Umbilical cord (tissue), 1 donor: ENCODE measurements at regions not wholly inside any gene's neighbourhood (a gene's known extent, or its start where the extent isn't known, plus 50 kb on each side); places are given as distances from the start of the nearest gene placed in this dataset.
A peak's percentile ranks its signal among the peaks of the same experiment; 100 is the strongest.
"Not testable (repeated sequence)": the region's sequence is repeated elsewhere in the genome, so short reads cannot be mapped to it uniquely, and the experiment has no call there.

Experiments used
- DNase-seq: peaks from one replicate; pipeline ENCODE4 v3.0.0-alpha.2; 2015; ENCODE audit warnings: low spot score

DNA sequence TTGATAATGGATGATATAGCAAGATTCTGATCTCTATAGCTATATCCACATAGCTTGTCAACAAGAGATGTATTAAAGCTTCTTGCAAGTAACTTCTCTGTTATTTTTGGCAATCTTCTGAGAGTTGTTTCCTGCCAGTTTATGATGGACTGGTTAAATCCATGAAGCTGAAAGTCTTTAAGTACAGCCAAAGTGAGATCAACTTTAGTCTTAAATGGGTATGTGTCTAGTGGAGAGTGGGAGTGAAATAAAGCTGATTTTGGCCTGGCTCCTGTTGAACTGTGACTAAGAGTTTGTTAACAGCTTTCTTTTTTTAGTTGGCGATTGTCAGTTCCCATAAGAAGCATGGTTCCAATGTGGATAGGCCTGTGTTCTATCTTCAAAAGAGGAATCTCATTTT lies 350.9 kb upstream of the PCSK5 start:
- DNase-seq, result peak; percentile 88

DNA sequence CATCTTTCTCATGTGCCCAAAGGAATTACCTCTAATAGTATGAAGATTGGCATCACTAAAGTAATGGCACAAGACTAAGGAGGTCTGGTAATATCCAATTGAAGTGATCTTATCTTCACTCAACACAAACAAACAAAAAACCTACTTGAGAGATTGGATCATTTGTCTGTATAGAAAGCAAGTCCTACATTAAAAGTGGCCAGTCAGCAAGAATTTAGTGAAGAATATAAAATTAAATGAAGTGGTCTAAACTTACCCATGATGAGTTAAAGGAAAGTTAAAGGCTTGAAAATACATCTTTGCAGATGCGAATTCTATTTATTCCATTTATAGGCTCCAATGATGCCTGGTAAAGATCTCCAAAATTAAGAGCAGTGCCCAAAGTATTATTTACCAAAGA lies 350.3 kb upstream of the PCSK5 start:
- DNase-seq, result no peak

DNA sequence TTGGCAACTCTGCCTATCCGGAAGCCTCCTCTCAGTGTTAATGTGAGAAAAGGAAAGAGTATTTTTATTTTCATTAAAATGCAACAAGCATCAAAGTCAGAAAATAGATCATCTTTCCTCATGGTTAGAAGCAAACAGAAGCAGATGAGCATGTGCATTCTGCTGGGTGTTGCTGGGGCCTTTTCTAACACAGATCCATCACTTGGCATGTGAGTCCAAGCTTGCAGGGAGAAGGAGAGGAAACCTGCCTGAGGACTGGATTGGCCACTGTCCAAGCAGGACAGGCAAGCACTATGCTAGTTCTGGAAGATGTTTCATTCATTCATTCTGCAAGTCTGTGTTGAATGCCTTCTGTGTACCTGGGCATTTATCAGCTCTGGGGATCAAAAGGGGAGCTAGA lies 348.7 kb upstream of the PCSK5 start:
- no peak for DNase-seq

DNA sequence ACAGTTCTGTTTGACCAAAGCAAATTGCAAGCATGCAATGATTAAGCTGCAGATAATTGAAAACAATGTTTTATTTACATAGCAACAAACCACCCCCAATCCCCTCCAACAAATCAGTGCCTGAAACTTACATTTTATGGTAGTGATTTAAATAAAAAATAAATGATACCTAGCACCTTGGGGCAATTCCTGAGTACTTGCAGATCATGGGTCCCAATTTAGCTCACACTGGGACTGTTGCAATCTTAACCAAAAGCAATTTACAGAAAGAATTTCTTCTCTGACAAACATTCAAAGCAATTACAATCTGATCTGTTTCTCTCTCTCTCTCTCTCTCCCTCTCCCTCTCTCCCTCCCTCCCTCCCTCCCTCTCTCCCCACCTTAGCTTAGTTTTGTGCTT lies 345.7 kb upstream of the PCSK5 start:
- no peak for DNase-seq

DNA sequence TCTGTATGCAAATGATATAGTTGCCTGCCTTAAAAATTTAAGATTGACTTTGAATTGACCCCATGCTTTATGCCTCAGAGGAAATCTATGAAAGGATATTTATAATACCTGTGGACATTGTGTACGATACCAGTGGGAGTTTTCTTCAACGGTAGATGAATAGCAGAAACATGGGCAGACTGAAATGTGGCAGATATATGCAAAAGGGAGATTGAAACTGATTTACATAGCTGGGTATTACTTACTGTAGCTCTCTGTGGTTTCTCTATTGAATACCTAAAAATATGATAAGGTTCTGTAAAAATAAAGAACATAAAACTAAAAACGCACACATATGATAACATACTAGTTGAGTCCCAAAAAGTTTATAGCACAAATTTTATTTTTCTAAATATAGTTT lies 345.2 kb upstream of the PCSK5 start:
- DNase-seq, result no peak

DNA sequence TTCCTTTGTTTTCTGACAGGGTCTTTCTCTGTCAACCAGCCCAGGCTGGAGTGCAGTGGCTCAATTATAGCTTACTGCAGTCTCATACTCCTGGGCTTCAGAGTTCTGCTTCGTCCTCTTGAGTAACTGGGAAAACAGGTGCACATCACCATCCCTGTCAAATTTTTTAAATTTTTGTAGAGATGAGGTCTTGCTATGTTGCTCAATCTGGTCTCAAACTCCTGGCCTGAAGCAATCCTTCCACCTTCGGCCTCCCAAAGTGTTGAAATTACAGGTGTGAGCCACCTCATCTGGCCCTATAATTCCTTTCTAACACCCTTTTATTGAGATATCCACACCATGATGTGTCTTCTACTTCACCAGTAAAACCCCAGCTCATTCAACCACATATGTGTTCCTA lies 341.6 kb upstream of the PCSK5 start:
- no peak for DNase-seq

DNA sequence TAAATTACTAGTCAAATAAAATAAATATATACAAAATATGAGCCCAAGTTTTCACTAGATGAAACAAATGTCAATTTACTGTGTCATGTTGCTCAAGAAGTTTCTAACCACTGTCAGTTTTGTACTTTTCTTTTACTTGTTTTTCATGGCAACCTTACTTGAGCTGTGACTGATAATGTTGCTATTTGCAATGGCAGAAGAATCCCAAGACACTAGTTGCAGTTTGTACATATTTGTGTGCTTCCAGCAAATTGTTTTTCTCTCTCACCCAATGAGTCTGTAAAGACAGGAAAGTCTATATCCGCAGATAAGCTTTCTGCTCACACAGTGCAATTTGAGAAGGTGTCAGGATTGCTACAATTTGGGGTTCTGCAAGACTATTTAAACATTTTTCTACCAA lies 338.6 kb upstream of the PCSK5 start:
- DNase-seq, result no peak

DNA sequence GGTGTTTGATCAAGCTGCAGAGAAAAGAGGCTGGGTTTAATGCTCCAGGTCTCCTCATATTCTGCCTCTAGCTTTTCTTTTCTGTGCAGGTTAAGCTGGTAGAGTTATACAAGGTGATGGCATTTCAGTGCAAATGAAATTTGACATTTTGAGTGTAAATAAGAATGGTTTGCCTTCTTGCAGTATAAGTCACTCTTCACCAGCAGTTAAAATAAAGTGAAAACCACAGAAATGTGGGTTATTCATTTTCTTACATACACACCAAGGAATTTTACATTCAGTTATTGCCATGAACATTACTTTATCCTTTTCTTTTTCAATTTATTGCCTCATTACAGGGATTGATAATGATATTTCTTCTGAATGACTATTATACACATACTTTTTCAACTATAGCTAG lies 337.5 kb upstream of the PCSK5 start:
- DNase-seq, result no peak

DNA sequence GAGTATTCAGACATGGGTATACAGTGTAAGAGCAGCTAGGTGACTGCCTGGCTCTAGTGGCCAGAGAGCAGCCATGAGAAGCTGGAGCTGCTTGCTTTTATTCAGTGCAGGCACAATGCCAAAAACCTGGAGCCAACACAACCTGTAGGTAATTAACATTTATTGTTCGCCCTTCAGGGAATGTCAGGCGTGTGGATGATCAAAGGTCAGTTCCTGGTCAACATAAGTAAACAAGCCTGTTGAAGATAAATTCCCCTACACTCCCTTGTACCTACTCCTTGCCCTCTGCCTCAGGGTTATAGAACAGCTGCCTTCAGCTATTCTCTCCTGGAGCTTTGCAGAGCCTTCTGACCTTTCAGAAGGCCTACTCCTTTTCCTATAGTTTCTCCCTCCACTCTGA lies 323.7 kb upstream of the PCSK5 start:
- not testable (repeated sequence) for DNase-seq

DNA sequence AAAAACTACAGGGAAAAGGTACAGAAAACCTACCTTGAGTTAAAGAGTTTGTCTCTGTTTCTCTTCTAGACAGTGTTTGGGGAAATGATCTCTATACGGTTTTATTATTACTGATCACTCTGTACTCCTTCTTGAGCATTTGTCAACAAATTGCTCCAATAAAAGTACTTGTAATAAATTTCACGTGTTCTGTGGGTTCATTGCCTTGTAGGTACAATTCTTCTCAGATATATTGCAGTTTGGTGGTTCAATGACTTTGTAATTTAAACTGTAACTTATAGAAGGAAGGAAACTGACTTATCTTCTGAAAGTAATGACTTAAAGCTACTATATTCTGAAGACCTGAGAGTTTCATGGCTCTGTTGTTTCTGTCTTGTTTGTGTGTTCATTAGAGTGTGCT lies 319.9 kb upstream of the PCSK5 start:
- no peak for DNase-seq

DNA sequence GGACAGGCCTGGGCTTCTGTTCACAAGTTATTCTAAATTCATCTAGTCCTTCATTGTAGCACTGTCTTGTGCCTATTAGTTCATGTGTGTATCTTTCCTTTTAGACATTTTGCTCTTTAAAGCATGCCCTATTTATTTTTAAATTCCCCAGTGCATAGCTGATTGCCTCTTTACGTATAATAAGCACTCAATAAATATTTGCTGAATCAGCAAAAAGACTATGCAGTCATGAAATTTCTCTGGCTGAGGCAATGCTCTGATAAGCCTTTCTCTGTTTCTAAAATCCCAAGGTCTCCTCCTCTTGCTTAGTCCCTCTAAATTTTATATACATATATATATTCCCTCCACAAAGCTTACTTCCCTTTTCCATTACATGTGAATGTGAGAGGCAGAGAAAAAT lies 315.9 kb upstream of the PCSK5 start:
- no peak for DNase-seq

DNA sequence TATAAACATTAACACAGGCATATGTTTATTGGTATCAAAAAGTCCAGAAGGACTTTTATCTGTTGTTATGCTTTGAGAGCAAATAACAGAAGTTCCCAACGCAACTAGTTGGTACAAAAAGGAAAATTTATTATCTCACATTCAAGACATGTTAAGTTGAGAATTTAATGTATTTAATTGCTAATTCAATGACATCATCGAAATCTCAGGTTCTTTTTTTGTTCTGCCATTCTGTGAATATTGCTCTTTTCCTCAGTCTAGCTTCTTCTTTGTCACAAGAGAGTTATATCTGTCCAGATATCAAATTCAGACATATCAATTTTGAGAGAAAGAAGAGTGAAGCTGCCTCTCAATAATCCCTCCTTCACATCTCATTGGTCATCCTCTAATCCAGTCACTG lies 307.6 kb upstream of the PCSK5 start:
- DNase-seq, result no peak

DNA sequence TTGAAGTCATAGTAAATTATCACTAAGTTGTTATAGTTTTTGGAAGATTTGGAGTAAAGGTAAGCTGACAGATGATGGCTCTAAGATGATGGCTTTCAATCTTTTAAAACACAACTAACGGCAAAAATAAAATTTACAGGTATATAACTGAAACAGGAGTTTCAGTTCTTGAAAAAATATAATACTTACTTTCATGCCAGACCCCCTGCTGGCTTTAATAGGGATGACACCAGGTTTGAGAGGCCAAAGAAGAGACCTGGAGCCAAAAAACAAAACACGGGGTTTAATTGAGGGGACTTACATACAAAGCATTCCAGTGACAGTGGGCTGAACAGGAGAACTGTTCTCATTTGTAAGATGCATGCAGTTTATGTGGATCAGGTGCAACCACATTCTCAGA lies 301.7 kb upstream of the PCSK5 start:
- DNase-seq, result no peak

DNA sequence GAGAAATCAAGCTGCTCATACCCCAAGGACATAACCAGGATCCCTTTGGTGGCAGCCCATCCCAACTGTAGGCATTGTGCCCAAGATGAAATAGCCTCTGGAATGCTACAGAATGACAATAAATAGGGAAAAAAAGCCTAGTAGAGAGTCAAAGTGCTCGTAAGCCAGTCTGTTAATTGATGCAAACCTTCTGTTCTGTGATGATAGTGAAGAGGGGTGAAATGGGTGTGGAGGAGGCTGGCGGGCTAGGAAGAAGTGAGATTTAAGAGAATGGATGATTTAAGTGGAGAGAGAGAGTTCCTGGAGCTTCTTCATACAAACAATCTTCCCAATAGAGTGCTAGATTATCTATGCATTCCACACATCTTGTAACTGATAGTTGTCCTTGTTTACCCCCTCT lies 301.0 kb upstream of the PCSK5 start:
- no peak for DNase-seq

DNA sequence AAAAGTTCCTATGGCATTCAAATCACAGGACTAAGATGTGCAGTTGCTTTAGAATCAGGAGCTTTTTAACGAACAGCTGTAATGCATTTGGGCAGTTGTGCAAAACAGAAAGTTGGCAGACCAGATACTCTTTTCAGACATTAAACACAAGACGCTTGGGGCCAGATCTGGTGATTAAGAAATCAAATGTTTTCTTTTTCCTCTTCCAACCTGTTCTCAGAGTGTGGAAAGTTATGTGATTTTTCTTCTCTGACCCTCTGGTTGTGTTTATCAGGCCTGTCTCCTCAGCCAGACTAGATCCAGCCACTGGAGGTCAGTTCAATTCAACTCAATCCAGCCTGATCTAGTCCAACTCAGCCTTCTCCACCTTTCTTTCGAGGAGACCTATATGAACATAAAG lies 298.5 kb upstream of the PCSK5 start:
- peak; percentile 50 for DNase-seq

DNA sequence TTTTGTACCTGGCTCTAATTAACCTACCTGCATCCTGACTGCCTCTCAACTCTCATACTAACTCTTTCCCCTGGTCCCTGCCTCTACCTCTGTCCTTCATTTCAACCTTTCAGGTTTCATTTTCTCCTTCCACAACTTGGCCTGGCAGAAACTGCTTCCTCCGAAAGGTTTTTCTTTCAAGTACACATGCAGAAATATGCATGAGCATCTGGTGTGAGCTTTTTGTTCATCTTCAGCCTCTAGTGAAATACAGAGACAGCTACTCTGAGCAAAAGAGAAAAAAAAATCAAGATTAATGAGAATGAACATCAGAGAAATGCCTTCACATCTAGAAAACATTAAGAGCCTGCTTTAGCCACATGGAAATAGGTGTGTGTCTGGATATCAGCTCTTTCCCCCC lies 297.9 kb upstream of the PCSK5 start:
- DNase-seq, result no peak

DNA sequence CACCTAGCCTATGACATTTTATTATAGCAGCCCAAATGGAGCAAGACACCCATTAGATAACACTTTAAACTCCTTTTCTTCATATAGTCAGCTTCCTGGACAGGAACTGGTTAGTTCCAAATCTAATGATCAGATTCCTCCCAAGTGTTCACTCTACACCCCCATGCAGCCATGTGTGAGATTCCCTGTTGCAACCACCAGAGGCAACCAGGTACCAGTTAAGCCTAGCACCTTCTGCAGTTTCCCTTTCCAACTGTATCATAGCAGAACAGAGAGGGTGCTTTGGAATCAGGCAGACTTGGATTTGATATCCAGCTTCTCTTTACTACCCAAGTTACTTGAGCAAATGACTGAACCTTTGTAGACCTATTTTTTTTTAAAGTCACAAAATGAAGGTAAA lies 296.6 kb upstream of the PCSK5 start:
- DNase-seq, result no peak

DNA sequence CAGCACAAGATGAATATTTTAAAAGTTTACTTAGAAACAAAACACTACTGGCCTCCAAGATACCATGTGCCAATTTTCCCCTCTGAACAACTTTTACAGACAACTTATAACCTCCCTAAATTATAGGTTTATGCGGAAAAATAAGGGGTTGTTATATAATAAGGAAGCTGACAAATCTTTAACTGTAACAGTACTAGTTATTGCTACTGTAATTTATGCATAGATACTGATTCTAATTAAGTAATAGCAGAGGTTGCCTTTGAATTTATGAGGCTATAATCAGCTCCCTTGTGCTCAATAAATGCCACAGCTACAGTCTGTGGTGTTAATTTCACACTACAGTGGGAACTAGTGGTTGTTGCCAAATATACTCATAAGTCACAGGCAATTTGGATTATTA lies 291.3 kb upstream of the PCSK5 start:
- no peak for DNase-seq

DNA sequence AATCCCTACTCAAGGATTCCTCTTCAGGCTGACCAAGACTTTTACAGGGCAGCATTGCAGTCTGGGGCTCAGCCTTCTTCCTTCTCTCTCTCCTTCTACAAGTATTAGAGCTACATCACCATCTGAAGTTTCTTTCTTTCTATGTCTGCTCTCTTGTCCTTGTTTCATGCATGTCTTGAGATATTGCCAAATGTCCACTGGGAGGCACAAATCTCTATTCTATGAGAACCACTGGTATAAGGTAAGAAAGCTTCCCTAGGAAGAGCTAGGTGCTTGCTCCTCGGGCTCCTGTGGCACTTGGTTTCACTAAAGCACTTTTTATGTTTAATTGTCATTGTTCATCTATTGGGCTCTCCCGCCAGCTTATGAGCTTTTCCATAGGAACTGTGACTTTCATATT lies 289.2 kb upstream of the PCSK5 start:
- DNase-seq, result no peak

DNA sequence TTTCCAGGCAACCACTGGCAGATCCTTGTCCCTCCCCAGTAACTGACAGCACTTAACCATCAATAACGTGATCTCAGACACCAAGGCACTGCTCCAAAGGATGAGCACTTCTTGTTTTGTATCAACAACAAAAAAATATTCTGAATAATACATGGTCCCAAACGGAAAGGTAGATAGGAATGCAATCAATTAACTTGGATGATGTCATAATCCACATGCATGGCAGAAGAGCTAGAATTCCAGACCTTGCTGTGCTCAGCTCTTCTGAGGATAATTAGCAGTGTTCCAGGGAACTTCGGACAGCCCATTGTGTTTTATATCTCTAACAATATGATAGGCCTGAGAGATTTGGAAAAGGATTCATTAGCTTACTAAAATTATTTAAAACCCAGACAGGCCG lies 288.4 kb upstream of the PCSK5 start:
- DNase-seq, result no peak

DNA sequence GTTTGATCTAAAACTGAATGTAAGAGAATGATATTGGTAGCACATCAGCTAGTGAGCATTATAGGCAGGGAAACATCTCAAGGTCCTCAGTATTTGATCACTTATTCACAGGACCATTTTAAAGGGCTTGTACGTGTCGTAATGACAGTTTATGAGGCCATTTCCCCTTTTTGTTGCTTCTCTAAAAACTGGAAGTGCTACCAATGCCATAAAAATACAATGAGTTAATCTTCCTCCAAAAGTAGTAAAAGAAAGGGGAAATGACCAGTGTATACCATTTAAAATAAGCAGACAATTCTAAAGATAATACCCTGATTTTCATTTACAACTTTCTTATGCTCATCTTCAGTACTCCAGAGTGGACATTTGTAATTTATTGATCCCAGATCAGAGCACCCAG lies 285.8 kb upstream of the PCSK5 start:
- peak; percentile 13 for DNase-seq

DNA sequence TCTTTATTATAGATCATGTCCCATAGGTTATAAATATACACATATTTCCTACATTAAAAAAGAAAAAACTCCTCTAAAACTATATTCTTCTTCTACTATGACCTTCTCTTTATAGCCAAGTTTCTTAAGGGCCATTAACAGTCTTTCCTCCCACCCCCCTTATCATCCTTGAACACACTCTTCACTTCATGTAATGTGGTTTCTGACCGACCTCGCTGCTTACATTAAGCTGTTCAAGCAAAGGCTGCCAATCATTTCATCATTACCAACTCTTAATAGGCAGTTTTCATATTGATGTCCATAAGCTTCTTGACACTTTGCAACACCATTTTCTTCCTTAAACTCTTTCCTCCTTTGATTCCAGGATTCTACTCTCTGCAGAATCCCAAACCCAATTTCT lies 283.0 kb upstream of the PCSK5 start:
- no peak for DNase-seq

DNA sequence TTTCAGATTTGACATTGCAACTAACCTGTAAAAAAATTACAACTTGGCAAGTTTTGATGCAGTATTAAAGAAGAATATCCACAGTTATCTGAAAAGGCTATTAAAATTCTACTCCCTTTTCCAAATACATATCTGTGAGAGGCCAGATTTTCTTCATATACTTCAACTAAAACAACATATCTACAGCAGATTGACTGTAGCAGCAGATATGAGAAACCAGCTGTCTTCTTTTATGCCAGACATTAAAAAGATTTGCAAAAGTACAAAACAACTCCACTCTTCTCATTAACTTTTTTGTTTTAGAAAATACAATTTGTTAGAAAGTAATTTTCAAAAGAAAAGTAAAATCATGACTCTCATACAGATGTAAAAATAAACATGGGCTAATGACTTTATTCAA lies 281.1 kb upstream of the PCSK5 start:
- no peak for DNase-seq

DNA sequence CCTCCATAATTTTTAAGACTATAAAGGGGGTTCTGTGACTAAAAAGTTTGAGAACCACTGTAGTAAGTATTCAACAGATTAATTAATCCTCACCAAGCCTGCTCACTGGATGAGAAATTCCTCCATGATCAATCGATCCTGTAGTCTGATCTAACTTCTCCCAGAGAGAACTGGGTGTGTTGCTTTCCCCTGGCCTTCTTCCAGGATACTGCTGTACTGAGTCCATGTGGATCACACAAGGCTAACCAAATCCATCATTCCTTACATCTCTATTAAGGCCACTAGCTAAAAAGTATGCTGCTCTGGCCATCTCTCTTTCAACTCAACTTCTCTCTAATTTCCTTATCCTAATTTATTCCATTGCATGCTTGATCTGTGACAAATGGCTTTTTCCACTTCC lies 280.2 kb upstream of the PCSK5 start:
- no peak for DNase-seq

DNA sequence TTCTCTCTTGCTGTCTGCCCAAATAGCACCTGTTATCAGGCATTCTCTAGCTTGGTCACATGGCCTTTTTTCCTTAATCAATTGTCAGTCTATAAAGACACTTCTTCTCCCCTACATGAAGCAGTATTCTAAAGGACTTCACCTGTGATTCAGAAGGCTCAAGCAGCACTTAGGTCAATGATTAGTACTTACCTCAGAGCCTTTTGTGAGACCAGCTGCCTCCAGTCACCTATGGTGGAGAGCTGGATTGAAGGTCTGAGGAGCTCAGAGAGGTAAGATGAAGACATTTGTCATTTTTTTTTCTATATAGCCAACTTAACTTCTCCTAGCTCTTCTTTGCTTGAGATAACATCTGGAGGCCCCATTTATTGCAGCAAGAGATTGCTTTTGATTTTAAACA lies 278.3 kb upstream of the PCSK5 start:
- DNase-seq, result no peak
